Right renal pelvis (tissue), 4 donors: ENCODE measurements at regions not wholly inside any gene's neighbourhood (a gene's known extent, or its start where the extent isn't known, plus 50 kb on each side); places are given as distances from the start of the nearest gene placed in this dataset.

ENCODE experiments used
- DNase-seq, 4 donors: peaks; one replicate each; pipeline ENCODE4 v3.0.0-alpha.2; 2013; ENCODE audit warnings: low read depth in 4 of 4, low spot score in 3 of 4, missing footprints in 1 of 4

DNA sequence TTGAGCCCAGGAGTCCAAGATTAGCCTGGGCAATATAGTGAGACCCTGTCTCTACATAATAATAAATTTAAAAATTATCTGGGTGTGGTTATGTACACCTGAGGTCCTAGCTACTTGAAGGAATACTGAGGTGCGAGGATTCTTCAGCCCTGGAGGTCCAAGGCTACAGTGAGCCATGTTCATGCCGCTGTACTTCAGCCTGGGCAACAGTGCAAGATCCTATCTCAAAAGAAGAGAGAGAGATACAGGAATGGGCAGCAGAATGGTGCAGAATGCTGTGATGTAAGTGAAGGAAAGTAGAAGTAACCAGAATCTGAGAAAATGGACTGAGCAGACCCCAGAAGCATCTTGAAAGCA is 62.7 kb upstream of the EXOC4 start:
- DNase-seq: no peak

DNA sequence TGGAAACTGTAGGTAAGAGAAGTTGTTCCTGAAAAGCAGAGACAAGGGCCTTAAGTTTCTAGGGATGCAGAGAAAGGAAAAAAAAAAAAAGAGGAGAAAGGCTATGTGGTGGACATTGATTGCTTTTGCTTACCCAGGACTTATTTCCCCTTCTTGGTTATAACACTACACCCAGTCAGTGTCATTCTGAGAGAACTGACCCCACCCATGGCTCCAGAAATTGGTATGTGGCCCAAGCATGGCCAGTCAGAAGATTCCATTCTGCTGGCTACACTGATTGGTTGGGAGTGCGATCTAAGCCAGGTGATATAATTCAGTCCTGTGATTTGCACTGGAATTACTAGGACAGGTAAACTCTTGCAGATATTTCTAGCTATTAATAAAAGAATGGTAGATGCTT is 62.2 kb upstream of the EXOC4 start:
- DNase-seq: no peak

DNA sequence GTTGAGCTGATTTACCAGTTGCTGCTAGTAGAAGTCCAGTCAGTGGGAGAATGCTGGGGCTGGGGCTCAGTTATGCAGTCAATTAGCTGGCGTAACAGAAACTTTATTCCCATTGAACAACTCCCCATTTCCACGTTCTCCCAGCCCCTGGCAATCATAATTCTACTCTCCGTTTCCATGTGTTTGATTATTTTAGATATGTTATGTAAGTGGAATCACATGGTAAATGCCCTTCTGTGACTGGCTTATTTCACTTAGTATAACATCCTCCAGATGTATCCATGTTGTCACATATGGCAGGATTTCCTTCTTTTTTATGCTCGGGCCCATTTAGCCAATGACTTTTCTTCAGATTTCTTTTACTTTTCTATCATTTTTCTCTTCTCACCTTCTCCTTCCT is 61.1 kb upstream of the EXOC4 start:
- DNase-seq: no peak

DNA sequence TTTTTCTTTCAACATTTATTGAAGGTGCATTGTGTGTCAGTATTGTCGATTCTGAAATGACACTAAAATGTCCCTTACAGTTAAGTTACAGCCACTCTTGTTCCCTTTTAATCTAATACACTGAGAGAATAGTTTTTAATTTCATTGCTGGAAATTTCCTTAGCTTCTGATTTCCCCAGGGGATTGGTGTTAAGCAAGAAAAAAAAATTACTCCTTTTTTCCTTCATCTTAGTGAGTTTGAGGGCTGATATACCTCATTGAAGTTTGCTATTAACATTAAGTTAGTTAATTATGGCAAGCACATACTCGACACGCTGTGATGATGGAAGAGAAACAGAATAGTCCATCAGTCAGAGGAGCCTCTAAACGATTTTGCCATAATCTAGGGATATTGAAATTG is 57.0 kb upstream of the EXOC4 start:
- no peak for DNase-seq

DNA sequence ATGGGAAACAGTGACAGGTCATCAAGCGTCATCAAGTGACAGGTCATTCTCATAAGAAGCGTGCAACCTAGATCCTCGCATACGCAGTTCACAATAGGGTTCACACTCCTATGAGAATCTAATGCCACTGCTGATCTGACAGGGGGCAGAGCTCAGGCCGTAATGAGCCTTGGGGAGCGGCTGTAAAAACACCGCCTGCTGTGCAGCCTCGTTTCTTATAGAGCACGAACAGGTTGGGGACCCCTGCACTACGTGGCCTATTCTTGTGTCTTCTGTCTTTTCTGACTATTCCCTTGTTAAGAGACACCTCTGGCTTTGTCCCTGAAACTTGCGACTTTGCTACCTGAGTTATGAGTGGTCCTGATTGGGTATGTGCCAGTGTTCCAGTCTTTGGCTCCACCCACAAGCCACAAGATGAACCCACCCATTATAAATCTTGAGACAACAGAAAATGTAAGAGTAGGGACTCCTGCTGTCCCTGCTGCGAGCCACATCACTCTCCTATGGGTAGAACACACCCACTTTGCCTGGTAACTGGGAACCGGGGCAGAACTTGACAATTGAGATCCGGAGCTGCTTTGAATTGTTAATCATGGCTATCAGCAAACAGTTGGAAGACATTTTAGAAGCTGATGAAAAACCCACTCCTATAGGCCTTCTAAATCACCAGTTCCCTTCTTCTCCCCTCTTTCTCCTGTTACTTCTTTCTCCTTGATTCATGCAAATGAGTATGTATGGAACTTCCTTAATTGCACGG is 55.8 kb upstream of the EXOC4 start:
- DNase-seq: no peak

DNA sequence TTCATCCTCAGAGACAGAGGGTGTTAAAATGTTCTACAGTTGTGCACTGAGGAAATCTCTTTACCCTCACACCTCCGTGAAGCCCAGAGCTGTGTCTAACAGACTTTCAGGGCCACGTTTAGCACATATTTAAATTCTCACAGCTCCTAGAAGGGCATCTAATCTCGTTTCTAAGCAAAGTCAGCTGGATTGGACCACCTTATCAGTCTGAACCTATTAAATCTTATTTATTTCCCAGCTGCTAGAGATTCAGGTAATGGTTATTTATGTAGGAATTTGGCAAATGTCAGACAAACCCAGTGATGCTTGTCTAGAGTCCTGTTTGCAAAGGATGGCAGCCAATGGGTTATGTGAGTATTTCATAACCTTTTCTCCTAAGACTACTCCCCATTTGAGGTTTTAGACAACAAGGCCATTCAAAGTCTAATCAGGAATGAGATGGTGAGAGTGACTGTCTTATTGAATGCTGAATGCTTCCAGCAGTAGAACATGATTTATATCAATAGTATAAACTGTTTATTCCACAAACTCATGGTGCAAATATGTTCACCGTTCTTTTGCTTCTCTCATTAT is 54.8 kb upstream of the EXOC4 start:
- DNase-seq: no peak

DNA sequence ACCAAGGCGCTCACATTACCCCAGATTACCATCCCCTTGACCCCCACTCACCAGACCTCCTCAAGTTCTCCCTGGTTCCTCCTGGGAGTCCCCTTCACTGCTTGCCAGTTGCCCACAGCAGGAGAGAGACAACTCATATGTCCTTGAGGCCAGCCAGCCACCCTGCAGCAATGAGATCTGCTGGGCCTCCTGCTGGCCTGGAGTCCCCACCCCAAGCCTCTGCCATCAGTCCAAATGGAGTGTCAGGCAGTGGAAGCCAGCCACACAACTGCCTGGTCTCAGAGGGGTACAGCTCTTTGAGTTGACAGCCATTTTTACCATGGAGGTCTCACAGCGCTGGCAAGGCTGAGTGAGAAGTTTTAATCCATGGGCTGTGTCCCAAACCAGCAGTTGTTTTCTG is 53.0 kb upstream of the EXOC4 start:
- no peak for DNase-seq

DNA sequence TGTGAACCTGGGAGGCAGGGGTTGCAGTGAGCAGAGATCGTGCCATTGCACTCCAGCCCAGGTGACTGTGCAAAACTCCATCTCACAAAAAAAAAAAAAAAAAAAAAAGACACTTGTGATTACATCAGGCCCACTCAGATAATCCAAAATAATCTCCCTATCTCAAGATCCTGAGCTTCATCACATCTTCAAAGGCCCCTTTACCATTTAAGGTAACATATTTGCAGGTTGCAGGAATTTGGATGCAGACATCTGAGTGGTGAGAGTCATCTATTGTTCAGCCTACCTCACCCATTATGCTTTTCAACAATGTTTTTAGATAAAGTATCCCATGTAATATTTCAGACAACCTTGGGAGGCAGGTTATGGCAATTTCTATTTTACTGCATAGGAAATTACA is 51.4 kb upstream of the EXOC4 start:
- no peak for DNase-seq

DNA sequence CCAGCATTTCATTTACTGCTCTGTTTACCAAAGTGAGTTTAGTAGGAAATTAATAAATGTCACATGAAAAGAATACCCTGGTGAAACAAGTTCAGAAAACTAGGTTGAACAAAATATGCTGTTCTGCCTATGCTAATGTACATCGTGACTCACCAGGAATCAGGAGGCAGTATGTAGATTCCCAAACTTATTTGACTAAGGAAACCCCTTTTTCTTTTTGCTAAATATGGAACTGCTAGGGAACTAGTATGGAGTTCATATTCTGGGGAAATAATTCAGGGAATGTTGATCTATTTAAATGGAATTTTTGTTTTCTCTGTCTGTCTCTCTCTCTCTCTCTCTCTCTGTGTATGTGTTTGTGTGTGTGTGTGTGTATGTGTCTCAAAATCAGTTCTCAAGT is 49.9 kb upstream of the EXOC4 start:
- DNase-seq: no peak
